Peyer's patch (tissue), 4 donors: ENCODE measurements at regions not wholly inside any gene's neighbourhood (a gene's known extent, or its start where the extent isn't known, plus 50 kb on each side); places are given as distances from the start of the nearest gene placed in this dataset.

Source experiments
- DNase-seq, 3 donors: peaks; one replicate each; pipeline ENCODE4 v3.0.0-alpha.2; 2017 to 2019
- H3K27ac ChIP-seq, 4 donors: fragments of 200-600 bp; sonication (generic); one replicate each; pipeline ENCODE4 v1.5.1; 2016 to 2019
- H3K27me3 ChIP-seq, 2 donors: fragments of 200-600 bp; sonication (generic); one replicate each; pipeline ENCODE4 v1.5.1; 2019
- H3K36me3 ChIP-seq, 3 donors: fragments of 200-600 bp; sonication (generic); one replicate each; pipeline ENCODE4 v1.5.1; 2016 to 2019
- H3K4me1 ChIP-seq, 4 donors: fragments of 200-600 bp; sonication (generic); one replicate each; pipeline ENCODE4 v1.5.1; 2016 to 2019
- H3K4me3 ChIP-seq, 4 donors: fragments of 200-600 bp; sonication (generic); 1 replicate in 3 of 4; 2 replicates in 1 of 4; pipeline ENCODE4 v1.5.1; 2016 to 2019; ENCODE audit warnings: mild to moderate bottlenecking in 1 of 4
- H3K9me3 ChIP-seq, 4 donors: fragments of 200-600 bp; sonication (generic); one replicate each; pipeline ENCODE4 v1.5.1; 2016 to 2019; ENCODE audit warnings: mild to moderate bottlenecking in 1 of 4
- POLR2A ChIP-seq, 2 donors: fragments of 450-650 bp; IDR thresholded peaks; one replicate each; pipeline ENCODE4 v1.5.1; 2017; ENCODE audit warnings: antibody characterized with exemption in 2 of 2, mild to moderate bottlenecking in 2 of 2, moderate library complexity in 2 of 2
- TF ChIP-seq, protein P1 (sequence below), 6 experiments: fragments of 450-650 bp in 4 of 6; fragments of 200-600 bp in 2 of 6; sonication (generic) in 1 of 6; IDR thresholded peaks; one replicate each; pipeline ENCODE4 v1.5.1; 2017 to 2019; ENCODE audit warnings: antibody characterized with exemption in 6 of 6, mild to moderate bottlenecking in 3 of 6, moderate library complexity in 1 of 6

DNA sequence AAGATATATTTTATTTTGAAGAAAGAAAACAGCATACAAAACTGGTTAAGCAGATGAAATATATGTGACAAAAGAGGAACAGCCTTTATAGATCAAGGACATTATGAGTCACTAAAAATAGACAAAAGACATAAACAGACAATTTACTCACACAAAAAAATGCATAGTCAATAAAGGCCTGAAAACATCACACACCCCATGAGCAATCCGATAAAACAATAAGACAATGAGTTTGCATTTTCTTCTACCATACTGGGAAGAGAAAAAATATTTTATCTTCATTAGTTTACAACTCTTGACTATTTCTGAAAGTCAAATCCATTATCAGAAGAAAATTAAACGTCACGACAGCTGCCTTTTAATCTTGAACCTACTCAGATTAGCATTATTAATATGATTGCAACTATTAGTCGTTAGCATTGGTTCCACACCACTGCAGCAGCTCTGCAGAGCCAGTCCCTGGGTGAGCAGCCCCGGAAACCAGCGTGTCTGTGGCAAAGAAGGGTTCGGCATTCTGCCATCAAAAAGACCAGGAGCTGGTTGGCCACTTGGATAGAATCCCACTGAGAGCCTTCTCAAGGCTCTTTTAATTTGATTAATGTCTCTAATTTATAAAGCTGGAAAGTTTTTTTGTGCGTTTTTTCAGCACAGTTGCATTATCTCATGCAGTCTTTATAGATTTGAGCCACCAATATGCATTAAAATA is 305.4 kb upstream of the SHH start:
- Histone ChIP-seq H3K4me3 (no peak overlapping the region), H3K9me3 (no peaks in the 10 kb centered on the region), H3K36me3 (no peaks in the 10 kb centered on the region), H3K27ac (no peak overlapping the region), H3K4me1 (no peaks in the 10 kb centered on the region), H3K27me3 (no peaks in the 10 kb centered on the region)
- DNase-seq = no peak
- TF ChIP-seq POLR2A (IDR thresholded peaks at IDR 0.05) = no peak
- TF ChIP-seq, protein P1, sequence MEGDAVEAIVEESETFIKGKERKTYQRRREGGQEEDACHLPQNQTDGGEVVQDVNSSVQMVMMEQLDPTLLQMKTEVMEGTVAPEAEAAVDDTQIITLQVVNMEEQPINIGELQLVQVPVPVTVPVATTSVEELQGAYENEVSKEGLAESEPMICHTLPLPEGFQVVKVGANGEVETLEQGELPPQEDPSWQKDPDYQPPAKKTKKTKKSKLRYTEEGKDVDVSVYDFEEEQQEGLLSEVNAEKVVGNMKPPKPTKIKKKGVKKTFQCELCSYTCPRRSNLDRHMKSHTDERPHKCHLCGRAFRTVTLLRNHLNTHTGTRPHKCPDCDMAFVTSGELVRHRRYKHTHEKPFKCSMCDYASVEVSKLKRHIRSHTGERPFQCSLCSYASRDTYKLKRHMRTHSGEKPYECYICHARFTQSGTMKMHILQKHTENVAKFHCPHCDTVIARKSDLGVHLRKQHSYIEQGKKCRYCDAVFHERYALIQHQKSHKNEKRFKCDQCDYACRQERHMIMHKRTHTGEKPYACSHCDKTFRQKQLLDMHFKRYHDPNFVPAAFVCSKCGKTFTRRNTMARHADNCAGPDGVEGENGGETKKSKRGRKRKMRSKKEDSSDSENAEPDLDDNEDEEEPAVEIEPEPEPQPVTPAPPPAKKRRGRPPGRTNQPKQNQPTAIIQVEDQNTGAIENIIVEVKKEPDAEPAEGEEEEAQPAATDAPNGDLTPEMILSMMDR (IDR thresholded peaks at IDR 0.05) = no peak

DNA sequence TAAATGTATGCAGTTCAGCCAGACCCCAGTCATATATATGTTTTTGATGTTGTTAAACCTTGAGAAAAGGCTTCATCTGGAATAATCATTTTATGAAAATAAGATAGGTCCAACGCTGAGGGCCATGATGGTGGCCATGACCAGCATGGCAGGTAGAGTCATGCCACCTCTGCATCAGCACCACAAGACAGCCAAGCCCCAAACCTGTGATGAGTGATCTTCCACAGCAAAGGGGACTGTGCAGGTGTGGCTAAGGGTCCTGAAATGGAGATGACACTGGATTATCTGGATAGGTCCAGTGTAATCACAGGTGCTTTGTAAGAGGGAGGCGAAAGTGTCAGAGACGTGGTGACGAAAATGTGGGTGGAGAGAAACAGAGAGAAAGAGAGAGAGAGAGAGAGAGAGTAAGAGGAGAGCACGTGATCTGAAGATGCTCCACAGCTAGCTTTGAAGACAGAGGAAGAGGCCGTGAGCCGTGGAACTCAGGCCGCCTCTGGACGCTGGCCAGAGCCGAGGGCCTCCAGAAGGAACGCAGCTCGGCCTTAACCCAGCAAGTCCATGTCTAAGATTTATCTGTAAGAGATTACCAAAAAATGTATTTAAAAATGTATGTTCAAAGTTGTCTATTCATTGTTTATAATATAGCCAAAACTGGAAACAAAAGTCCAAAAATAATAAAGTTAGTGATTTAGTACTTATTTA is 304.4 kb upstream of the SHH start:
- no peak for DNase-seq
- TF ChIP-seq POLR2A (IDR thresholded peaks at IDR 0.05) = no peak
- TF ChIP-seq, protein P1 (IDR thresholded peaks at IDR 0.05) = no peak
- Histone ChIP-seq H3K36me3 (no peaks in the 10 kb centered on the region), H3K4me1 (no peaks in the 10 kb centered on the region), H3K4me3 (no peak overlapping the region), H3K27ac (no peak overlapping the region), H3K27me3 (no peaks in the 10 kb centered on the region), H3K9me3 (no peaks in the 10 kb centered on the region)

DNA sequence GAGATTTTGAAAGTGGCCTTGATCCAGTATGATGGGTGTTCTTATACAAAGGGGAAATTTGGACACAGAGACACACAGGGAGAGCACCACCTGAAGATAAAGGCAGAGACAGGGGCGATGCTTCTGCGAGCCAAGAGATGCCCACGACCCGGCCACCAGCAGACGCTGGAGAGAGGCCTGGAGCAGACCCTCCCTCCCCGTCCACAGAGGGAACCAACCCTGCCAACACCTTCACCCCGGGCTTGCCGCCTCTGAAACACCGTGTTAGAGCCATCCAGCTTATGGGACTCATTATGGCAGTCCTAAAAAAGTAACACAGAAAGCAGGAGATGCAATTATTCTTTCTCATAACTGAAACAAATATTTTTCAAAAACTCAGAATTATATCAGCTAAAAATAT is 303.3 kb upstream of the SHH start:
- no peaks in the 10 kb centered on the region for H3K4me1 ChIP-seq
- no peak overlapping the region for H3K4me3 ChIP-seq
- H3K36me3 ChIP-seq = no peaks in the 10 kb centered on the region
- TF ChIP-seq, protein P1 (IDR thresholded peaks at IDR 0.05) = no peak
- TF ChIP-seq POLR2A (IDR thresholded peaks at IDR 0.05) = no peak
- no peak overlapping the region for H3K27ac ChIP-seq
- H3K9me3 ChIP-seq = no peaks in the 10 kb centered on the region
- no peaks in the 10 kb centered on the region for H3K27me3 ChIP-seq
- no peak for DNase-seq

DNA sequence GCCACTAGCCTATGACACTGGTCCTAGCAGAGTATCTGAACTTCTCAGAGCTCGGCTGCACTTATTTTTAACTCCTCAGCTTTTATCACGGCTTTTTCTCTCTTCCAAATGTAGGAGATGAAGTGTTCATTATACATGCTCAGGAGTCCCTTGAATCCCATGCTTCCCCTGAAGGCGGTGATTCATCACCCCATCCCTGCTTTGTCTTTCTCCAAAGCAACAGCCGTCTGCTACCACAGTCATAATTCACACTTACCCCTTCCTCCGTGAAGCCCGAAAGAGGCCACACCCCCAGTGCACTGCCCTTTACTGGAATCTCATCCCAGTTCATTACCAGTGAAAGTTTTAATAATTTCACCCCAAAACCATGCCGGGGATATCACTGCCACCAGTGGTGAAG is 301.5 kb upstream of the SHH start:
- Histone ChIP-seq H3K36me3 (no peaks in the 10 kb centered on the region), H3K27ac (no peak overlapping the region), H3K4me1 (no peaks in the 10 kb centered on the region), H3K9me3 (no peaks in the 10 kb centered on the region), H3K4me3 (no peak overlapping the region), H3K27me3 (no peaks in the 10 kb centered on the region)
- TF ChIP-seq, protein P1 (IDR thresholded peaks at IDR 0.05) = no peak
- no peak for TF ChIP-seq POLR2A (IDR thresholded peaks at IDR 0.05)
- DNase-seq = no peak

DNA sequence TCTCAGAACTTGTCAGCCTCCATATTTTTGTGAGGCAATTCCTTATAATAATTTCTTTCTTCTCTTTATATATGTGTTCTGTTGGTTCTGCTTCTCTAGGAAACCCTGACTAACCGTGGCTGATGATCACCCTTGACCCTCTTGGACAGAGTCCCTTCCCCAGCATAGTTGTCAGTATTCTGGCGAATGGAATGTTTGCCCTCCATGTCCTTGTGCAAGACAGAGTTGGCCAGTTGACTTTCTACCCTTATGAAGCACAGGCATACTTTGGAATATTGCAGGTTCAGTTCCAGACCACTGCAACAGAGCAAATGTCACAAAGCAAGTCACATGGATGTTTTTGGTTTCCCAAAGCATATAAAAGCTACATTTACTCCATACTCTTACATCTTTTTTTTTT is 297.7 kb upstream of the SHH start:
- no peak overlapping the region for H3K4me3 ChIP-seq
- TF ChIP-seq, protein P1 (IDR thresholded peaks at IDR 0.05) = no peak
- no peak for TF ChIP-seq POLR2A (IDR thresholded peaks at IDR 0.05)
- no peak for DNase-seq
- no peak overlapping the region for H3K27ac ChIP-seq
- H3K9me3 ChIP-seq = peaks cover 0 to 3% (median 0%) of the 10 kb centered on the region in 4 donors
- no peaks in the 10 kb centered on the region for H3K4me1 ChIP-seq
- no peaks in the 10 kb centered on the region for H3K27me3 ChIP-seq
- no peaks in the 10 kb centered on the region for H3K36me3 ChIP-seq
